ENCODE measurements at regions not wholly inside any gene's neighbourhood (a gene's known extent, or its start where the extent isn't known, plus 50 kb on each side); places are given as distances from the start of the nearest gene placed in this dataset.

DNA sequence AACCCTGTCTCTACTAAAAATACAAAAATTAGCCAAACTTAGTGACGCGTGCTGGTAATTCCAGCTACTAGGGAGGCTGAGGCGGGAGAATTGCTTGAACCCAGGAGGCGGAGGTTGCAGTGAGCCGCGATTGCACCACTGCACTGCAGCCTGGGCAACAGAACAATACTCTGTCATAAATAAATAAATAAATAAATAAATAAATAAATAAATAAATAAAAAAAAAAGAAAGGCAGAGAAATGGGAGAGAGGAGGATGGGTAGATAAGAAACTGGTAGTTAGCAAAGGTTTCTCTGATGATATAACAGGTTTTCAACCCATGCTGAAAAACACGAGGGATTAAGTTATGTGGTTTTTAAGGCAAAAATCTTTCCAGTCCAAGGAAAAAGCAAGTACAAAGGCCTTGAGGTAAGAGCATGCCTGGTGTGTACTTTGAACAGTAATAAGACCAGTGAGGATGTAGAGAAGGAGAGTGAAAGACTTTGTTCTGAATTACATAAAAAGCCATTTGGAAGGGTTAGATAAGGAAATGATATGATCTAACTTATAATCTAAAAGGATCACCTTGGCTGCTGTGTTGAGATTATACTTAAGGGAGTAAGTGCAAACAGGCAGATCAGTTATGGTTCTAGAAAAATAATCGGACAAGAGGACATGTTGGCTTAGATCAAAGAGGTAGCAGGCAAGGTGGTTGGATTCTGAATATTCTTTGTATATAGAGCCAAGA is 159.3 kb downstream of the PTH2R start:
- in situ Hi-C loops (cut with HindIII; ENCODE audit: low pct_unique_long_range_greater_than_20kb, low sequenced_read_pairs), result no loop called here
- no peaks in the 10 kb centered on the region for H3K4me1 ChIP-seq (ENCODE audit: control insufficient read depth, insufficient read depth, low read length)
- H3K4me3 ChIP-seq (ENCODE audit: low read depth in 2 of 2, low read length in 2 of 2), result no peak overlapping the region
- intact Hi-C loops (cut with micrococcal nuclease; ENCODE audit: unreplicated experiment), result no loop called here
- TF ChIP-seq POLR2AphosphoS5 (IDR thresholded peaks at IDR 0.05; ENCODE audit: low read depth, low read length) (no peak), SIN3A (IDR thresholded peaks at IDR 0.05; ENCODE audit: borderline replicate concordance, insufficient read depth, low read depth, low read length) (no peak), TCF7L2 (IDR thresholded peaks at IDR 0.05; ENCODE audit: low read depth, low read length) (no peak), REST (IDR thresholded peaks at IDR 0.05; ENCODE audit: insufficient read depth in 1 of 2, low read depth in 2 of 2, low read length in 1 of 2) (no peak)
- TF ChIP-seq, protein P1, sequence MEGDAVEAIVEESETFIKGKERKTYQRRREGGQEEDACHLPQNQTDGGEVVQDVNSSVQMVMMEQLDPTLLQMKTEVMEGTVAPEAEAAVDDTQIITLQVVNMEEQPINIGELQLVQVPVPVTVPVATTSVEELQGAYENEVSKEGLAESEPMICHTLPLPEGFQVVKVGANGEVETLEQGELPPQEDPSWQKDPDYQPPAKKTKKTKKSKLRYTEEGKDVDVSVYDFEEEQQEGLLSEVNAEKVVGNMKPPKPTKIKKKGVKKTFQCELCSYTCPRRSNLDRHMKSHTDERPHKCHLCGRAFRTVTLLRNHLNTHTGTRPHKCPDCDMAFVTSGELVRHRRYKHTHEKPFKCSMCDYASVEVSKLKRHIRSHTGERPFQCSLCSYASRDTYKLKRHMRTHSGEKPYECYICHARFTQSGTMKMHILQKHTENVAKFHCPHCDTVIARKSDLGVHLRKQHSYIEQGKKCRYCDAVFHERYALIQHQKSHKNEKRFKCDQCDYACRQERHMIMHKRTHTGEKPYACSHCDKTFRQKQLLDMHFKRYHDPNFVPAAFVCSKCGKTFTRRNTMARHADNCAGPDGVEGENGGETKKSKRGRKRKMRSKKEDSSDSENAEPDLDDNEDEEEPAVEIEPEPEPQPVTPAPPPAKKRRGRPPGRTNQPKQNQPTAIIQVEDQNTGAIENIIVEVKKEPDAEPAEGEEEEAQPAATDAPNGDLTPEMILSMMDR (IDR thresholded peaks at IDR 0.05), result no peak
- no peak for ATAC-seq
- no peak for DNase-seq (ENCODE audit: low read depth, low spot score)
- no peaks in the 10 kb centered on the region for H3K36me3 ChIP-seq (ENCODE audit: control insufficient read depth, insufficient read depth, low read length)
- ChIA-PET CTCF (no interaction called here), POLR2A (no interaction called here)
- H3K27ac ChIP-seq (ENCODE audit: low read length), result no peak overlapping the region
- no TSS peak for BruUV-seq (replicated peaks)
- no peaks in the 10 kb centered on the region for H3K27me3 ChIP-seq (ENCODE audit: control insufficient read depth, insufficient read depth, low read length)
- H3K9me3 ChIP-seq (ENCODE audit: control insufficient read depth, insufficient read depth, low read depth, low read length), result no peaks in the 10 kb centered on the region

GRCh38 chr2:208568203-208568602 is 161.6 kb downstream of the PTH2R start:
- Histone ChIP-seq H3K27ac (ENCODE audit: low read length) (no peak overlapping the region), H3K36me3 (ENCODE audit: control insufficient read depth, insufficient read depth, low read length) (no peaks in the 10 kb centered on the region), H3K27me3 (ENCODE audit: control insufficient read depth, insufficient read depth, low read length) (no peaks in the 10 kb centered on the region), H3K4me3 (ENCODE audit: low read depth in 2 of 2, low read length in 2 of 2) (no peak overlapping the region), H3K4me1 (ENCODE audit: control insufficient read depth, insufficient read depth, low read length) (no peaks in the 10 kb centered on the region), H3K9me3 (ENCODE audit: control insufficient read depth, insufficient read depth, low read depth, low read length) (no peaks in the 10 kb centered on the region)
- ChIA-PET CTCF (no interaction called here), POLR2A (no interaction called here)
- intact Hi-C loops (cut with micrococcal nuclease; ENCODE audit: unreplicated experiment), result no loop called here
- TF ChIP-seq, protein P1 (IDR thresholded peaks at IDR 0.05), result no peak
- TF ChIP-seq REST (IDR thresholded peaks at IDR 0.05; ENCODE audit: insufficient read depth in 1 of 2, low read depth in 2 of 2, low read length in 1 of 2), result no peak
- TF ChIP-seq TCF7L2 (IDR thresholded peaks at IDR 0.05; ENCODE audit: low read depth, low read length), result no peak
- no peak for TF ChIP-seq POLR2AphosphoS5 (IDR thresholded peaks at IDR 0.05; ENCODE audit: low read depth, low read length)
- TF ChIP-seq SIN3A (IDR thresholded peaks at IDR 0.05; ENCODE audit: borderline replicate concordance, insufficient read depth, low read depth, low read length), result no peak
- DNase-seq (ENCODE audit: low read depth, low spot score) (no peak), ATAC-seq (no peak)
- in situ Hi-C loops (cut with HindIII; ENCODE audit: low pct_unique_long_range_greater_than_20kb, low sequenced_read_pairs), result no loop called here
- BruUV-seq (replicated peaks), result no TSS peak
